ENCODE measurements at regions not wholly inside any gene's neighbourhood (a gene's known extent, or its start where the extent isn't known, plus 50 kb on each side); places are given as distances from the start of the nearest gene placed in this dataset.

- TF ChIP-seq POLR2AphosphoS5 (IDR thresholded peaks at IDR 0.05; ENCODE audit: low read depth, low read length) (no peak), POLR2A (IDR thresholded peaks at IDR 0.05; ENCODE audit: low read depth, low read length) (no peak), TAF1 (IDR thresholded peaks at IDR 0.05; ENCODE audit: borderline replicate concordance, low read depth, low read length) (no peak)
Observed at GRCh38 chr12:29044799-29045198, 104.3 kb upstream of the FAR2 start.
